Thoracic aorta (tissue), 2 donors: ENCODE measurements at regions not wholly inside any gene's neighbourhood (a gene's known extent, or its start where the extent isn't known, plus 50 kb on each side); places are given as distances from the start of the nearest gene placed in this dataset.

Experiments used
- ATAC-seq: fragments of 150-250 bp; one replicate; pipeline ENCODE4 v1.8.0; 2017; ENCODE audit warnings: low read depth; ENCODE audit not compliant: insufficient number of reproducible peaks, low FRiP score
- DNase-seq: peaks from one replicate; pipeline ENCODE4 v3.0.0-alpha.2; 2020; ENCODE audit warnings: low spot score
- H3K27ac ChIP-seq, 2 donors: fragments of 200-600 bp; sonication (generic); 1 replicate in 1 of 2; 2 replicates in 1 of 2; pipeline ENCODE4 v1.5.1; 2016; ENCODE audit warnings: mild to moderate bottlenecking in 2 of 2, moderate library complexity in 2 of 2
- H3K27me3 ChIP-seq: fragments of 200-600 bp; sonication (generic); replicated peaks from 2 replicates; pipeline ENCODE4 v1.6.0; 2016; ENCODE audit warnings: mild to moderate bottlenecking; ENCODE audit not compliant: insufficient read depth
- H3K36me3 ChIP-seq: fragments of 200-600 bp; sonication (generic); one replicate; pipeline ENCODE4 v1.5.1; 2016
- H3K4me1 ChIP-seq, 2 donors: fragments of 200-600 bp; sonication (generic); 1 replicate in 1 of 2; 2 replicates in 1 of 2; pipeline versions ENCODE4 v1.5.1 to v1.6.0; 2016; ENCODE audit warnings: low read depth in 2 of 2, mild to moderate bottlenecking in 1 of 2; ENCODE audit not compliant: control insufficient read depth in 1 of 2
- H3K4me3 ChIP-seq: fragments of 200-600 bp; sonication (generic); 2 replicates; pipeline ENCODE4 v1.5.1; 2016; ENCODE audit warnings: mild to moderate bottlenecking
- H3K9me3 ChIP-seq: fragments of 200-600 bp; sonication (generic); 2 replicates; pipeline ENCODE4 v1.5.1; 2016
- CTCF ChIP-seq: fragments of 200-600 bp; sonication (generic); IDR thresholded peaks from one replicate; pipeline ENCODE4 v1.5.1; 2019; ENCODE audit warnings: antibody characterized with exemption

- no peak for TF ChIP-seq CTCF
- Histone ChIP-seq H3K27ac (no peak overlapping the region), H3K9me3 (no peaks in the 10 kb centered on the region), H3K36me3 (no peaks in the 10 kb centered on the region), H3K4me1 (no peaks in the 10 kb centered on the region), H3K4me3 (no peak overlapping the region), H3K27me3 (no peaks in the 10 kb centered on the region)
- no peak for DNase-seq
- ATAC-seq = no peak
Observed at GRCh38 chr4:127000110-127000509, 632.6 kb upstream of the INTU start.

GRCh38 chr4:127000846-127001245 lies 631.9 kb upstream of the INTU start:
- Histone ChIP-seq H3K4me3 (no peak overlapping the region), H3K9me3 (no peaks in the 10 kb centered on the region), H3K36me3 (no peaks in the 10 kb centered on the region), H3K27ac (no peak overlapping the region), H3K27me3 (no peaks in the 10 kb centered on the region), H3K4me1 (no peaks in the 10 kb centered on the region)
- no peak for ATAC-seq
- TF ChIP-seq CTCF = no peak
- no peak for DNase-seq

GRCh38 chr4:127001933-127002332 lies 630.8 kb upstream of the INTU start:
- no peaks in the 10 kb centered on the region for H3K27me3 ChIP-seq
- H3K27ac ChIP-seq = no peak overlapping the region
- H3K4me1 ChIP-seq = no peaks in the 10 kb centered on the region
- no peaks in the 10 kb centered on the region for H3K9me3 ChIP-seq
- H3K36me3 ChIP-seq = no peaks in the 10 kb centered on the region
- H3K4me3 ChIP-seq = no peak overlapping the region
- DNase-seq = no peak
- no peak for ATAC-seq
- TF ChIP-seq CTCF = no peak

GRCh38 chr4:127006446-127006877 lies 626.3 kb upstream of the INTU start:
- ATAC-seq (no peak), DNase-seq (no peak)
- H3K27ac ChIP-seq = no peak overlapping the region
- no peak for TF ChIP-seq CTCF
- H3K4me3 ChIP-seq = no peak overlapping the region
- no peaks in the 10 kb centered on the region for H3K27me3 ChIP-seq
- H3K36me3 ChIP-seq = no peaks in the 10 kb centered on the region
- H3K4me1 ChIP-seq = no peaks in the 10 kb centered on the region
- H3K9me3 ChIP-seq = no peaks in the 10 kb centered on the region

- DNase-seq (no peak), ATAC-seq (no peak)
- no peaks in the 10 kb centered on the region for H3K4me1 ChIP-seq
- no peaks in the 10 kb centered on the region for H3K9me3 ChIP-seq
- H3K27me3 ChIP-seq = no peaks in the 10 kb centered on the region
- no peak overlapping the region for H3K27ac ChIP-seq
- no peaks in the 10 kb centered on the region for H3K36me3 ChIP-seq
- no peak for TF ChIP-seq CTCF
- no peak overlapping the region for H3K4me3 ChIP-seq
Observed at GRCh38 chr4:127007305-127007704, 625.5 kb upstream of the INTU start.
